ENCODE measurements at regions not wholly inside any gene's neighbourhood (a gene's known extent, or its start where the extent isn't known, plus 50 kb on each side); places are given as distances from the start of the nearest gene placed in this dataset.

DNA sequence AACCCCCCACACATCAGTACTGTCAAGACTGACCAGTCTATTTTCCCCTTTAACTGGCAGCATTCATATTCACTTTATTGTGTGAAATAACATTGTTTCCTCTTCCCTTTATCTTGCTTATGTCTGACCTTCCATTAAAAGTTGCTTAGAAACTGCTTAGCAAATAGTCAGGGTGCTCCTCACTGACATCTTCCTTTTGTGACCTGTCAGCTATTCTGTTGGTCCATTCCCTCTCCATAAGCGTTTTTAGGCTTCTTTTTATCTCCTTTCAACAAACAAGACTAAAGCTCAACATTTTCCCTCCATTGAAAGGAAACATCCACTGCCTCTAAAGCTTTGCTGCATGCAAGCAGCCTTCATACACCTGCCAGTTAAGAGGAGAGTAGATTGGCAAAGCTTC lies 147.7 kb upstream of the VGLL2 start:
- TF ChIP-seq CTCF (IDR thresholded peaks at IDR 0.05 in 4 of 5, conservative IDR thresholded peaks at IDR 0.05 in 1 of 5) (no peak), POLR2A (IDR thresholded peaks at IDR 0.05) (no peak)

Measured in gastrocnemius medialis (tissue), 4 donors.